KG1 (cell line): ENCODE measurements at regions not wholly inside any gene's neighbourhood (a gene's known extent, or its start where the extent isn't known, plus 50 kb on each side); places are given as distances from the start of the nearest gene placed in this dataset.

Experiments used
- DNase-seq: peaks from one replicate; lab custom pipeline; 2025; lab: John Stamatoyannopoulos, UW

- DNase-seq = no peak
Measured at GRCh38 chr5:66469684-66470083, 126.5 kb upstream of the MAST4 start.

GRCh38 chr5:66472010-66472409 lies 124.2 kb upstream of the MAST4 start:
- no peak for DNase-seq

GRCh38 chr5:66475731-66476130 lies 120.5 kb upstream of the MAST4 start:
- no peak for DNase-seq

GRCh38 chr5:66477596-66477995 lies 118.6 kb upstream of the MAST4 start:
- no peak for DNase-seq

GRCh38 chr5:66494437-66494836 lies 101.8 kb upstream of the MAST4 start:
- DNase-seq = no peak

- no peak for DNase-seq
Measured at GRCh38 chr5:66498791-66499207, 97.4 kb upstream of the MAST4 start.

- DNase-seq = no peak
Measured at GRCh38 chr5:66503203-66503789, 92.9 kb upstream of the MAST4 start.

GRCh38 chr5:66507106-66507505 lies 89.1 kb upstream of the MAST4 start:
- DNase-seq = no peak

GRCh38 chr5:66511491-66511890 lies 84.7 kb upstream of the MAST4 start:
- DNase-seq = no peak

- no peak for DNase-seq
Measured at GRCh38 chr5:66513130-66513529, 83.1 kb upstream of the MAST4 start.

GRCh38 chr5:66515209-66515608 lies 81.0 kb upstream of the MAST4 start:
- DNase-seq = no peak

GRCh38 chr5:66516550-66516949 lies 79.6 kb upstream of the MAST4 start:
- DNase-seq = no peak

GRCh38 chr5:66517351-66517750 lies 78.8 kb upstream of the MAST4 start:
- DNase-seq = no peak

- no peak for DNase-seq
Measured at GRCh38 chr5:66518052-66518451, 78.1 kb upstream of the MAST4 start.

GRCh38 chr5:66518753-66519152 lies 77.4 kb upstream of the MAST4 start:
- no peak for DNase-seq

GRCh38 chr5:66519626-66520025 lies 76.6 kb upstream of the MAST4 start:
- DNase-seq = no peak

GRCh38 chr5:66520854-66521253 lies 75.3 kb upstream of the MAST4 start:
- DNase-seq = no peak

- no peak for DNase-seq
Measured at GRCh38 chr5:66527478-66528035, 68.6 kb upstream of the MAST4 start.

- DNase-seq = no peak
Measured at GRCh38 chr5:66529182-66529581, 67.0 kb upstream of the MAST4 start.

- DNase-seq = no peak
Measured at GRCh38 chr5:66529704-66530103, 66.5 kb upstream of the MAST4 start.

- DNase-seq = no peak
Measured at GRCh38 chr5:66538126-66538525, 58.1 kb upstream of the MAST4 start.

GRCh38 chr5:66538531-66538930 lies 57.7 kb upstream of the MAST4 start:
- no peak for DNase-seq

- no peak for DNase-seq
Measured at GRCh38 chr5:66540078-66540477, 56.1 kb upstream of the MAST4 start.

- no peak for DNase-seq
Measured at GRCh38 chr5:66542711-66543110, 53.5 kb upstream of the MAST4 start.
